Femur (tissue), 1 donor: ENCODE measurements at regions not wholly inside any gene's neighbourhood (a gene's known extent, or its start where the extent isn't known, plus 50 kb on each side); places are given as distances from the start of the nearest gene placed in this dataset.
A peak's percentile ranks its signal among the peaks of the same experiment; 100 is the strongest.
"Not testable (repeated sequence)": the region's sequence is repeated elsewhere in the genome, so short reads cannot be mapped to it uniquely, and the experiment has no call there.

ENCODE experiments used
- DNase-seq: peaks from one replicate; pipeline ENCODE4 v3.0.0-alpha.2; 2017

GRCh38 chr16:62780081-62780480, 743.8 kb upstream of the CDH8 start:
- DNase-seq, result not testable (repeated sequence)

GRCh38 chr16:62764572-62764971, 728.3 kb upstream of the CDH8 start:
- no peak for DNase-seq

GRCh38 chr16:62760398-62760797, 724.2 kb upstream of the CDH8 start:
- no peak for DNase-seq

GRCh38 chr16:62755938-62756337, 719.7 kb upstream of the CDH8 start:
- DNase-seq, result no peak

GRCh38 chr16:62752854-62753253, 716.6 kb upstream of the CDH8 start:
- no peak for DNase-seq

- no peak for DNase-seq
These were observed 715.0 kb upstream of the CDH8 start for GRCh38 chr16:62751218-62751617.

GRCh38 chr16:62741692-62742091, 705.5 kb upstream of the CDH8 start:
- no peak for DNase-seq

- peak; percentile 38 for DNase-seq
These were observed 702.6 kb upstream of the CDH8 start for GRCh38 chr16:62738666-62739460.

- DNase-seq, result no peak
These were observed 695.9 kb upstream of the CDH8 start for GRCh38 chr16:62732092-62732491.

- not testable (repeated sequence) for DNase-seq
These were observed 688.5 kb upstream of the CDH8 start for GRCh38 chr16:62724670-62725269.

- no peak for DNase-seq
These were observed 684.4 kb upstream of the CDH8 start for GRCh38 chr16:62720651-62721050.

- DNase-seq, result no peak
These were observed 680.8 kb upstream of the CDH8 start for GRCh38 chr16:62717026-62717425.

- no peak for DNase-seq
These were observed 679.5 kb upstream of the CDH8 start for GRCh38 chr16:62715701-62716100.

- DNase-seq, result no peak
These were observed 676.3 kb upstream of the CDH8 start for GRCh38 chr16:62712566-62712965.

- no peak for DNase-seq
These were observed 675.6 kb upstream of the CDH8 start for GRCh38 chr16:62711797-62712196.

GRCh38 chr16:62709794-62710193, 673.6 kb upstream of the CDH8 start:
- DNase-seq, result no peak

GRCh38 chr16:62701426-62701825, 665.2 kb upstream of the CDH8 start:
- DNase-seq, result no peak

GRCh38 chr16:62700426-62701294, 664.4 kb upstream of the CDH8 start:
- DNase-seq, result no peak

- no peak for DNase-seq
These were observed 656.4 kb upstream of the CDH8 start for GRCh38 chr16:62692685-62693084.

- no peak for DNase-seq
These were observed 645.6 kb upstream of the CDH8 start for GRCh38 chr16:62681819-62682218.

GRCh38 chr16:62678796-62679195, 642.6 kb upstream of the CDH8 start:
- no peak for DNase-seq

GRCh38 chr16:62676306-62676705, 640.1 kb upstream of the CDH8 start:
- no peak for DNase-seq

GRCh38 chr16:62665269-62665668, 629.0 kb upstream of the CDH8 start:
- DNase-seq, result no peak

GRCh38 chr16:62664566-62664965, 628.3 kb upstream of the CDH8 start:
- DNase-seq, result no peak
